HG03025 (cell line): ENCODE measurements at regions not wholly inside any gene's neighbourhood (a gene's known extent, or its start where the extent isn't known, plus 50 kb on each side); places are given as distances from the start of the nearest gene placed in this dataset.

ENCODE experiments used
- ATAC-seq: cut with Tn5 transposase; IDR thresholded peaks from one replicate; pipeline ENCODE4 v1.9.1; 2021; ENCODE audit warnings: mild to moderate bottlenecking, moderate library complexity; ENCODE audit not compliant: unreplicated experiment, low FRiP score

DNA sequence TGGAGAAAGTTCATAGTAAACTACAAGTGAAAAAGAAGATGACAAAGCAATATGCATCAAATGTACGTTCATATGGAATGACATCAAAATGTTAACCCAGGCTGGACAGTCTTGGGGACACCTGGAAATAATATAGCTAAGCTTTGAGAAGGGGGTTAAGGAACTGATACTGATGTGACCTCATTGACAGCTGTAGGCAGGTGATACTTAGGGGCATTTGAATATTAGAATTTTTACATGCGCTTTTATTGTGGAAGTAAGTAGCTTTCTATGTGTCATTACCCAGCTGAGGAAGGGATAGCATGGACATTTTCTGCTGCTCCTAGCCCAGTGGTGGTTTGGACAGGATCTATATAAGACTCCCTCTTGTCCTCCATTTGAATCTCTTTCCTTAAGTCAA, 299.7 kb downstream of the CWC27 start:
- peak; percentile 37 for ATAC-seq

DNA sequence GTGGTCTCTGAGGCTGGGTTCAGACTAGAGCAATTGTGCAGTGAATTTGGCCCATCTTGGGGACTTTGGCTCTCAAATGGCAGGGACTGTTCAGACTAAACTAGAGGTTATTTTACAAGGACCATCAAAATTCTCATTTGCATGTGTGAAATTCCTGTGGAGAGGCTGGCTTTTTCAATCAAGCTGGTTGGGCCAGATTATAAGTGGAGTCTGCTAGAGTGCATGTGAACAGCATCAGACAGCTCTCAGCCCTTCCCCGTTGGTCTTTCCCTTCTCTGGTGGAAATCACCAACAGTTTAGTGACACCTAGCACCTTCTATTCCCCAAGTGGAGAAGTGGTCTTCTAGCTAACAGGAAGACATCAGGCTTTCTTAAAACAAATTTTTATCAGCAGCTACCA, 301.3 kb downstream of the CWC27 start:
- no peak for ATAC-seq

DNA sequence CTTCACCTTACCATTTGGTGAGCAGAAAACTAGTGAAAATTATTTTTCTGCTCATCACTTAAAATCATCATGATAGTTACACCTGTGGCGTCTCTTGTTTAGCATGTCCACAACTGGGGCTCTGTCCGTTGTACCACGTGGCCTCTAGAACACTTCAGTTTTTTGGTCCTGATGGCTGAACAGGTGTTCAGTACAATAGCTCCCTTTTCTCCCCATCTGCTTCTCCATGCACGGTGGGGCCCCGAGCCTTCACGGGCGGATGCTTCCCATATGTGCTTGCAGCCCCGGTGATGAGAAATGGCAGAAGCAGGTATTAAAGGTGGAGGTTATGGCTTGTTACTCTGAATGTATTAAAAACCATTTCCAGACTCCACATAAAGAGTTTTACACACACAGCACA, 304.1 kb downstream of the CWC27 start:
- ATAC-seq: no peak

DNA sequence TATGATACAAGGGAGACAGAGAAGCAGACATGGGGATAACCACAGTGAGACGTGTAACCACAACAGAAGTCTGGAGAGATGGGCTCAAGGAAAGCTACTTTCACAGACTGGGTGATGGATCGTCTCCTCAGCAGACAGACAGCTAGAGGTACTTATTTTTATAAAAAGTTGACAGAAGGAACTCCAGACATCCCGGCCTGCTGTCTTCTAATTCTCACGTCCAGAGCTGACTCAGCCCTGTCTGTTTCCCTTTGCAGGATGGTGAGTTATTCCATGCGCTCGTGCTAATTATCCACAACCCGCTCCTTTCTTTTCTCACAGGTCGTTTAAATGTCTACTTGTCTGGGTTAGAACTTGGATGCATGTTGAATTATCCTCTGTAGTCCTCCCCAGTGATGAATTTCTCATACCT, 304.5 kb downstream of the CWC27 start:
- ATAC-seq: no peak

DNA sequence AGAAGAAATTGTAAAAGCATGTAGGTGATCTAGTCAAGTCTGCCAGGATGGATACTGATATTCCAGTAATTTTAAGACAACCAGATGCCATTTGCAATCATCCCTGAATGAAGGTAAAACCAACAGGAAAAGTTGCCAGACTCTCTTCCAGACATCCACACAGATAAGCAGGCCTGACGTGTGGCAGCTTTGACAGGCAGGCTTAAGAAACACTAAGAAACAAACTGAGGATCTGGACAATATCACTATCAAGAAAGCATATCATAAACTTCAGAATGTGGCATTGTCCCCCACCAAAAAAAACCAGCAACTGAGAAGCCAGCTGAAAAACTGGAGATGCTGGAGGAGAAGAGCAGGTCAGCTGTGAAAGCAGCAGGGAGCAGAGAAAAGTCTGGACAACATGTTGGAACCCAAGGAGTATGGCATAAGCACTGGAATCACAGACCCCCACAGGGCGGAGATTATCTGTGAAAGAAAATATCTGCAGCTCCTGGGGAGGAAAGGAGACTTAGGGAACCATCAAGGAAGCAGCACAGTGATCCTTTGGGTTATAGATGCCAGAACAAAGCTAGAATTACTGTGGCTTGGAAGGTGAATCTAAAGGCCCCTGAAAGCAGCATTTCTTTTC, 307.0 kb downstream of the CWC27 start:
- ATAC-seq: no peak

DNA sequence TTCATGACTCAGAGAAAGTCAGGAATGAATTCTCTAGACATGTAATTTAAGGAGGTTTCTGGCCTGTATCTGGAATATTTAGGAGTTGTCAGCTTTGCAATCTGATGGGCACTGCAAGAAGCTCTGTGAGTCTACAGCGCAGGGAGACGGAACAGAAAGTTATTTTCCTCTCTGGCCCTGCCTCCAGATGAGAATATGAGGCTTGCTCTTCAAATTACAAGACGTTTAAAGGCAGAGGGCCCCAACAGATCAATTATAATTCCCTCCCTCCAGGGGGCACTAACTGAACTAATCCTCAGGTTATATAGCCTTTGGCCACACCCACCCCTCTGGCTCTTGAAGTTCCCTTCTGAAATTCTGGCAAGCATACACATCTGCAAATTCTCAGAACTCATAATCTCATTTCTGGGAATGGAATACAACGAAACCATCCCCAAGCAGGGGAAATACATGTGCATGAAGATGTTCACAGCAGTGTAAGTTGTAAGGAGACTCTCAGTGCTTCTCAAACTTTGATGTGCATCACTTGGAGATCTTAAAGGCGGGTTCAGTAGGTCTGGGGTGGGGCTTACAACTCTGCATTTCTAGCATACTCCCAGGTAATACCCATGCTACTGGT, 307.6 kb downstream of the CWC27 start:
- peak; percentile 85 for ATAC-seq

DNA sequence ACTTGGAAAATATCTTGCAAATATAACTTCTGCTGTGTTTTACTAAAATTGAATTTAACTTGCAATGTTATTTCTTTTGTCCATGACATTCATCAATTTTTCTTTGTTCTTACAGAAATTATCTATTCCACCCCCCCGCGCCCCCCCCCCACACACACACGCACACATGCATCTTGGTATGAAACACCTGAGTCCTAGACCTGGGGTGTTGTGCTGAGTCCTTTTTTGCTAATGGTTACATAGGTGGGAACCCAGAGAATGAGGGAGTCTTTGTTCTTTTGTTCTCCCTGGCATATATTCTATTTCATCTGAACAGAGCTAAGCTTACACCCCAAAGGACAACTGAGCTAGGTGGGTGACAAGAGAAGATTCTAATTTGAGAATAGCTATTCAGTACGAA, 308.9 kb downstream of the CWC27 start:
- no peak for ATAC-seq

DNA sequence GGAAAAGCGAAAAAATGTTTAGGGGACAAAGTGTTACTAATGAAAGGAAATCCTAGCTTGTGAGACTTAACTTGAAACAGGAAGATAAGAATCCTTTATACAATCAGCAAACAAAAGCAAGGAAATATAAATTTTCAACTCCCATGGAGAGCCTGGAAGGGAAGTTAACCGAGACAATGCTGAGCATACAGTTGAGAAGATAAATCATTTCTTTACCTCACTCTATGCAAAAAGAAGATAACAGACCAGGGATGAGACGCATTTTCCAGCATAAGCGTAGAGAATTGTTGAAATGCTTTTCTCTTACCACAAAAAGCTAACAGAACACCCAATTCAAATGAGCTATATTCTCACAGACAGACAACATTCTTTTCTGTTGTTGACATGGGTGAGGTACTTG, 309.6 kb downstream of the CWC27 start:
- ATAC-seq: no peak

DNA sequence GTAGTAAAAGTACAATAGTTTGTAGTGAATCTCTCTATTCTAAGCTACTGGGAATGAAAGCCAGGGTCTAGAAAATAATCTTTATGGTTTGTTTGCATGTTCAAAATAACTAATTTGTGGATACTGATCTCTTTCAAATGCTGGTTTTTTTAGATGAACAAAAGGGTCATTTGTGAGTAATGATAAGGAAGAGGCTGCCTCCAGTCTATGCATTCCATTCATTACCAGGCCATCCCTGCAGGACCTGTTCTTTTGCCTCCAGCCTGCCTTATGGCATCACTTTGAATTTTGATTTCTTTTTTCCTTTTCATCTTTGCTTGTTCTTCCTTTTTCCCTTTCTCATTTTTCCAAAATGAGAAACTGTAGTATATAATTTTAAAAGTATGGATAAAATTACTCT, 312.3 kb downstream of the CWC27 start:
- ATAC-seq: no peak

DNA sequence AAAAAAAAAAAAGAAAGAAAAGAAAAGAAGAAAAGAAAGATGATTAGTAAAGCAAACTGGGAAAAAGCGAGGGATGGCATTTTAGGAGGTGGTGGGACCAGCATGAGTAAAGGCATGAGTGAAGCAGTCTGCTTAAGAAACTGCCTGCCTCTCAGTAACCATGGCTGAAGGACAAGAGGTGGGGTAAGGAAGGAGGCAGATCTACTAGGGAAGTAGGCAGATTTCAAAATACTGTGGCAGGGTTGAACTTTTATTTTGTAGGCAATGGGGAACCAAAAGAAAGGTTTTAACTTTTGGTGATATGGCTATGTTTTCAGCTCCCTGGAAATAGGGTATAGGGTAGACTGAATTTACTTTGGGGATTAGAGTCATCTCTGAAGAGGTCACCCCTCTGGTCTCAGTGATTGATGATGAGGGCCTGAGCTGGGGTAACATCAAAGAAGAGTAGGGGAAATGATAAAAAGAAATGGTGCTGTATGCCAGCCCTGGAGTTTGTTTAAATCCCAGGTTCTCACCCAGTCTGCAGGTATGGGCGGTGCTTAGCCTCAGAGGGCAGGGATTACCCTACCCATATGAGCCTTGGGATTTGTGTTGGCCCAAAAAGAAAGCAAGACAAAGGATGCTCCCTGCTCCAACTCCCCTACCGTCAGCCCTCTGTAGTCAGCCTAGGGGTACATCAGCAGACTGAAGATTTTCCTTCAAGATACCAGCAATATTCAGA, 316.2 kb downstream of the CWC27 start:
- ATAC-seq: no peak

DNA sequence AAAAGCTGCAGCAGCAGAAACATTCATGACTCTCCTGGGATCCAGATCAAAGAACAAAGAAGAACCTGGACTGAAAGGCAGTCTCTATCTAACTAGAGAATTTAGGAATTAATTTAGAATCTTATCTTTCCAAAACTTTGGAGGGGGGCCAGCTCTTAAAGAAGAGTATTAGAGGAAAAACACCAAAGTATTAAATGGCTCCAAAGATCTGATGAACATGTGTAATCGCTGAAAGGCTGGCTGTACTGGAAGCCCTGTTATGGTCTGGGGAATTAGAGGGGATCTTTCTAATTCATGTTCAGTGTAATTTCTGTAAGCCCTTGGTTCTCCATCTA, 316.8 kb downstream of the CWC27 start:
- ATAC-seq: no peak

DNA sequence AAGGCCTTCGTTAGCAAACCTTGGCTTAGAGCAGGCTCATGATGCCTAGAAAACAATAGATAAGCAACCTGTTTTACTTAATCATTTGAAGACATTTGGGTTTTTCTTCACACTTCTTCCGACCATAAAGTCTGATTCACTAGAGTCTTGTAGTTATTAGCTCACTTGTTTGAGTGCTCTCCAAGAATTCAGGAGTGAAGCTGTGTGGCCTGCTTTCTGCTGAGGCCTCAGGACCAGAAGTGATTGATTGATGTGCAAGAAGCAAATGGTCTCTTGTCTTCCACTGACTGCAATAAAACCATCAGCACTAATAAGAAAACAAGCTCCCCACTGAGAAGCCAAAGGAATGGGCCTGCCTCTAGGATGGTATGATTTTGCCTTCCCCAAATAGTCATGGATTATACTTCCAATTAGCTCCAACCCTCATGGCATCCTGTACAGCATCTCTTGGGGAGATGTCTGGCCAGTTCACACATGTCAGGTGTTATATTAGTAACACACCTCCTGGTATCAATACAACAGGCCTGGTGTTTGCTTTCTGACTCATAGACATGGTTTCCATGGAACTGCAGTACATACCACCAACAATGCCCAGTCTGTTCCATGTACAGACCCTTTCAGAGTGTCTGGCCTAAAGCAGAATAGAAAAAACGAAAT, 317.6 kb downstream of the CWC27 start:
- ATAC-seq: no peak

DNA sequence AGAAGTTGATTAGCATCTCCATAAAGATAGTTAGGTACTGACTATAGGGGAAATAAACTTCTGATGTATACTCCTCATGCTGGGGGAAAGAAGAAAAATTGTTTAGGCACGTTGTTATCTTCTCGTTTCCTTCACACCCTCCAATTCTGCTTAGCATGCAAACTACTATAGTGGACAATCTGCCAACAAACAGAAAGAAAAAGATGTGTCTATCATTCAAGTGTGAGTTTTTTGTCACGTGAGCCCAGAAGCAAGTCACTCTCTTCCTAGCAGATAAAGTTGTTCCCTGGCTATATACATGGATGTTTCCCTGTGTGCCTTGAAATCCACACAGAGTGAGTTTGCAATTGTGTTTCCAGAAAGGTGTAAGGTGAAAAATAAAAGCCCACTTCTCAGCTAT, 318.4 kb downstream of the CWC27 start:
- no peak for ATAC-seq

DNA sequence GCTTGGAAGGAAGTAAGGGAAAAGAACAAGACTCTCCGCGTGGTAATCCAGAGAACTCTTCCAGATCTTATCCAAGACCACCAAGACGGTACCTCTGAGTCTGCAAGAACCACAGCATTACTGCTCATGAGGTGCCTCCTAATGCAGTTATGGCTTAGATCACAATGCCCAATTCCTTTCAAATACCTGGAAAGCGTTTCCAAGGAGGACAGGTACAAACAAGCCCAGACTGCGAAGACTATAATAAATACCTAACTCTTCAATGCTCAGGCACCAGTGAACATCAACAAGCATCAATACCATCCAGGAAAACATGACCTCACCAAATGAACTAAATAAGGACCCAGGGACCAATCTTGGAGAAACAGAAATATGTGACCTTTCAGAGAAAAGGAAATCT, 325.5 kb downstream of the CWC27 start:
- no peak for ATAC-seq

DNA sequence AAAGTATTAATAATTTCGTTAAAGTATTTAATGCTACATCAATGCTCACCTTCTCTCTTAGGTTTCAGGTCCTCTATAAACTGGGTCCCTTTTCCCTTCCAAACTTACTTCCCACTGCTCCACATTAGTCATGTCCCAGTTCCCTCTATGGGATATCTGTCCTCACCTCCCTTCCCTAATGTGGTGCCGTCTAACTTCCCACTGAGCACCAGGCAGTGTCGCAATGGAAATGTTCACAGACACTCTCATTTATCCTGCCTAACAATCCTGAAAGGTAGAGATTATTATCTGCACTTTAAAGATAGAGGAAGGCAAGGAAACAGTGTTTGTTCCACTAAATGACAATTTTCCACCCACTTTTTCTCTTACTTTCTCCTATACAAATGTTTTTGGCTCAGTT, 329.7 kb downstream of the CWC27 start:
- no peak for ATAC-seq
